Astrocyte of the hippocampus (primary cell): ENCODE measurements at regions not wholly inside any gene's neighbourhood (a gene's known extent, or its start where the extent isn't known, plus 50 kb on each side); places are given as distances from the start of the nearest gene placed in this dataset.
"Not testable (repeated sequence)": the region's sequence is repeated elsewhere in the genome, so short reads cannot be mapped to it uniquely, and the experiment has no call there.

ENCODE experiments used
- DNase-seq: peaks from one replicate; pipeline ENCODE4 v3.0.0; 2011; ENCODE audit warnings: low read depth, low spot score

- no peak for DNase-seq
These were observed 125.6 kb downstream of the KLF6 start for GRCh38 chr10:3659203-3659917.

- DNase-seq = peak; percentile 39
These were observed 126.2 kb downstream of the KLF6 start for GRCh38 chr10:3658766-3659165.

GRCh38 chr10:3656214-3656613 is 128.8 kb downstream of the KLF6 start:
- no peak for DNase-seq

GRCh38 chr10:3655528-3655927 is 129.5 kb downstream of the KLF6 start:
- no peak for DNase-seq

GRCh38 chr10:3654980-3655379 is 130.0 kb downstream of the KLF6 start:
- DNase-seq = no peak

- peak; percentile 59 for DNase-seq
These were observed 130.5 kb downstream of the KLF6 start for GRCh38 chr10:3654496-3654895.

- DNase-seq = not testable (repeated sequence)
These were observed 131.7 kb downstream of the KLF6 start for GRCh38 chr10:3653303-3653702.

GRCh38 chr10:3652886-3653285 is 132.1 kb downstream of the KLF6 start:
- DNase-seq = no peak

- DNase-seq = no peak
These were observed 132.9 kb downstream of the KLF6 start for GRCh38 chr10:3651969-3652653.

GRCh38 chr10:3648576-3648975 is 136.4 kb downstream of the KLF6 start:
- no peak for DNase-seq

- DNase-seq = no peak
These were observed 136.8 kb downstream of the KLF6 start for GRCh38 chr10:3648170-3648569.

- no peak for DNase-seq
These were observed 137.9 kb downstream of the KLF6 start for GRCh38 chr10:3647074-3647473.

- no peak for DNase-seq
These were observed 139.6 kb downstream of the KLF6 start for GRCh38 chr10:3645406-3645805.

GRCh38 chr10:3640816-3641215 is 144.2 kb downstream of the KLF6 start:
- no peak for DNase-seq

GRCh38 chr10:3639546-3639945 is 145.5 kb downstream of the KLF6 start:
- DNase-seq = no peak

- peak; percentile 43 for DNase-seq
These were observed 148.4 kb downstream of the KLF6 start for GRCh38 chr10:3636356-3637181.

GRCh38 chr10:3635697-3636096 is 149.3 kb downstream of the KLF6 start:
- DNase-seq = no peak

GRCh38 chr10:3635211-3635671 is 149.8 kb downstream of the KLF6 start:
- DNase-seq = no peak

- not testable (repeated sequence) for DNase-seq
These were observed 150.4 kb downstream of the KLF6 start for GRCh38 chr10:3634646-3635045.

- no peak for DNase-seq
These were observed 153.2 kb downstream of the KLF6 start for GRCh38 chr10:3631701-3632330.

- DNase-seq = no peak
These were observed 153.7 kb downstream of the KLF6 start for GRCh38 chr10:3631291-3631690.
